ENCODE measurements at regions not wholly inside any gene's neighbourhood (a gene's known extent, or its start where the extent isn't known, plus 50 kb on each side); places are given as distances from the start of the nearest gene placed in this dataset.
"Not testable (repeated sequence)": the region's sequence is repeated elsewhere in the genome, so short reads cannot be mapped to it uniquely, and the experiment has no call there.

GRCh38 chr3:40930756-40931155 is 268.5 kb upstream of the CTNNB1 start:
- FAIRE-seq = no peak
- no peak for DNase-seq (ENCODE audit: low spot score)

- FAIRE-seq = no peak
Observed at GRCh38 chr3:40938591-40938990, 260.7 kb upstream of the CTNNB1 start.

GRCh38 chr3:40939030-40939740 is 260.1 kb upstream of the CTNNB1 start:
- DNase-seq (ENCODE audit: low spot score) (no peak), FAIRE-seq (no peak)

More at GRCh38 chr3:40938591-40938990, 260.7 kb upstream of the CTNNB1 start:
- no peak for DNase-seq (ENCODE audit: low spot score)

GRCh38 chr3:40939741-40940130 is 259.6 kb upstream of the CTNNB1 start:
- FAIRE-seq (no peak), DNase-seq (ENCODE audit: low spot score) (peak; percentile 21)

- DNase-seq (ENCODE audit: low spot score) (no peak), FAIRE-seq (no peak)
Observed at GRCh38 chr3:40940651-40941050, 258.7 kb upstream of the CTNNB1 start.

GRCh38 chr3:40947022-40947421 is 252.3 kb upstream of the CTNNB1 start:
- not testable (repeated sequence) for DNase-seq (ENCODE audit: low spot score); FAIRE-seq

GRCh38 chr3:40949347-40949746 is 250.0 kb upstream of the CTNNB1 start:
- not testable (repeated sequence) for FAIRE-seq; DNase-seq (ENCODE audit: low spot score)

- DNase-seq (ENCODE audit: low spot score) (no peak), FAIRE-seq (no peak)
Observed at GRCh38 chr3:40951636-40952035, 247.7 kb upstream of the CTNNB1 start.

GRCh38 chr3:40961104-40961857 is 238.0 kb upstream of the CTNNB1 start:
- no peak for FAIRE-seq
- no peak for DNase-seq (ENCODE audit: low spot score)

GRCh38 chr3:40962721-40963120 is 236.6 kb upstream of the CTNNB1 start:
- no peak for DNase-seq (ENCODE audit: low spot score)
- FAIRE-seq = no peak

- DNase-seq (ENCODE audit: low spot score) = no peak
- FAIRE-seq = no peak
Observed at GRCh38 chr3:40968666-40969065, 230.6 kb upstream of the CTNNB1 start.

- DNase-seq (ENCODE audit: low spot score) = no peak
- FAIRE-seq = no peak
Observed at GRCh38 chr3:40969341-40969740, 230.0 kb upstream of the CTNNB1 start.

- DNase-seq (ENCODE audit: low spot score) (no peak), FAIRE-seq (no peak)
Observed at GRCh38 chr3:40969756-40970466, 229.4 kb upstream of the CTNNB1 start.

GRCh38 chr3:40971191-40972168 is 227.8 kb upstream of the CTNNB1 start:
- peak; percentile 78 for DNase-seq (ENCODE audit: low spot score)
- FAIRE-seq = peak; percentile 63

GRCh38 chr3:40972350-40972749 is 227.0 kb upstream of the CTNNB1 start:
- FAIRE-seq = no peak
- no peak for DNase-seq (ENCODE audit: low spot score)

- DNase-seq (ENCODE audit: low spot score) = no peak
- no peak for FAIRE-seq
Observed at GRCh38 chr3:40973141-40973540, 226.2 kb upstream of the CTNNB1 start.

GRCh38 chr3:40975711-40976121 is 223.6 kb upstream of the CTNNB1 start:
- no peak for FAIRE-seq
- DNase-seq (ENCODE audit: low spot score) = no peak

- FAIRE-seq (no peak), DNase-seq (ENCODE audit: low spot score) (no peak)
Observed at GRCh38 chr3:40976241-40976640, 223.1 kb upstream of the CTNNB1 start.

GRCh38 chr3:40978442-40978841 is 220.9 kb upstream of the CTNNB1 start:
- DNase-seq (ENCODE audit: low spot score) (no peak), FAIRE-seq (no peak)

- no peak for DNase-seq (ENCODE audit: low spot score)
- no peak for FAIRE-seq
Observed at GRCh38 chr3:40979962-40980361, 219.3 kb upstream of the CTNNB1 start.

- FAIRE-seq (no peak), DNase-seq (ENCODE audit: low spot score) (no peak)
Observed at GRCh38 chr3:40980467-40980866, 218.8 kb upstream of the CTNNB1 start.
